H7 (cell line): ENCODE measurements at regions not wholly inside any gene's neighbourhood (a gene's known extent, or its start where the extent isn't known, plus 50 kb on each side); places are given as distances from the start of the nearest gene placed in this dataset.

Source experiments
- DNase-seq: peaks from one replicate; pipeline ENCODE4 v3.0.0; 2012
- H3K27me3 ChIP-seq: 2 replicates; pipeline ENCODE4 v1.6.0; 2011; ENCODE audit warnings: mild to moderate bottlenecking, low read length; ENCODE audit not compliant: control insufficient read depth, insufficient read depth
- H3K36me3 ChIP-seq: replicated peaks from 2 replicates; pipeline ENCODE4 v1.5.1; 2011; ENCODE audit warnings: low read length; ENCODE audit not compliant: control insufficient read depth, insufficient read depth
- H3K4me3 ChIP-seq: 2 replicates; pipeline ENCODE4 v1.5.1; 2011; ENCODE audit warnings: low read depth, mild to moderate bottlenecking, control low read depth, low read length, moderate library complexity; ENCODE audit not compliant: insufficient read depth

DNA sequence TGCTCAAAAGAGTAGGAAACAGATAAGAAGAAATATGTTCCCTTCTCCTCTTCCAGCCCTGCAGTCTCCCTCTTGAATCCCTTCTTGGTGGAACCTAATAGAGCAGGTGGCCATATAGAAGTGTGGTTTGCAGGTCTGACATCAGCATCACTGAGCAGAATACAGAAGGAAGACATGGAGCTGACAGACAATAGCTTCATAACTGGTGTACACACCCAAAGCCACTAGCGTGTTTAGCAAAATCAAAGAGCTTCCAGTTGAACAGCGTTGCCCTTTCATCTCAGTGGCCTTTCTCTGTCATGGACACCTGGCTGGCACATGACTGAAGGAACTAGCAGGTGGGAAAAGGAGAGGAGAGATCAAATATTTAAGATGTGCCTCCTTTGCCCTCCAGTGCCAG lies 245.5 kb downstream of the BAMBI start:
- H3K36me3 ChIP-seq, result no peaks in the 10 kb centered on the region
- H3K27me3 ChIP-seq, result peaks cover 7% of the 10 kb centered on the region; the same call in 1 of the 2 replicates
- DNase-seq, result no peak
- no peak overlapping the region for H3K4me3 ChIP-seq

DNA sequence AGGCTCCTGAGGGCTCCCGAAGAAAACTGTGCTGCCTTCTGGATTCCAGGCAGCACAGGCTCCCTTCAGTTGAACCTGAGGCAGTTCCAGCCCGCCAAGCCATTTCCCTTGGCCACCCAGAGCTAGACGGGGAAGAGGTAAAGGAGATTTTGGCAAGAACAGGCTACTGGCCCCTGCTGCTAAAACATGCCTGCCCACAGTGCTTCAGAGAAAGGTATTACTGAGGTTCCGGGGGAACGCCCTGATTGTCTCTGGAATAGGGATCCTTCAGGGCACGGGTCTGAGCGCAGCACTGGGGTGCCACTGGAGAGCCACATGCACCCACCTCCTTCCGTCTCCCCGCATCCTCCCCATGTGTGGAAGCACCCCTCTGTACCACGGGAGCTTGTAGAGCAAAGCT lies 247.4 kb downstream of the BAMBI start:
- Histone ChIP-seq H3K36me3 (no peaks in the 10 kb centered on the region), H3K4me3 (peak overlapping the region; percentile 27), H3K27me3 (peaks cover 7% of the 10 kb centered on the region; the same call in 1 of the 2 replicates)
- peak; percentile 35 for DNase-seq

DNA sequence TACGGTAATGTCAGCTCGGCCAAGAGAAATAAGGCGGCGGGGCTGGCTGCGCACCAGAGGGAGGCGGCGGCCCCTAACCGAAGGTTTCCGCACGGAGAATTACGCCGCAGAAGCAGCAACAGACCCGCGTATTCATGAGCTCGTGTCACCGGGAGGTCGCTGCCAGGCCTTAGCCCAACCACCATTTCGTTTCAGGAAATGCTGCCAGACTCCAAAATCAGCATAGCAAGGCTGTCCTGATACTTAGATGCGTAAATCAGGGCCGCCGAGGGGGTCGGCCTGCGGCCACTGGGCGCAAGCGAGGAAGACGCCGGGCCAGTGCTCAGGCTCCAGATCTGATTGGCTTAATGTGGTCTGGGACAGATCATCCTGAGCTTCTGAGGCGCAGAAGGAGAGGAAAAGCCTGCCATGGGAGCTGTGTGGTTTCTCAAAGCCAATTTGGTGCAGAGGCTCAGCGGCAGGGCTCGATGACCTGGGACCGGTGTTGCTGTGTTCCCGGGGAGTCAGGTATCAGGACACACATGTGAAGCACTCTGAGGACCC lies 247.9 kb downstream of the BAMBI start:
- Histone ChIP-seq H3K27me3 (peaks cover 7% of the 10 kb centered on the region; the same call in 1 of the 2 replicates), H3K4me3 (peak overlapping the region; percentile 27), H3K36me3 (no peaks in the 10 kb centered on the region)
- DNase-seq, result peak; percentile 72

GRCh38 chr10:28926932-28927331 lies 249.6 kb downstream of the BAMBI start:
- DNase-seq, result no peak
- Histone ChIP-seq H3K4me3 (no peak overlapping the region), H3K27me3 (peaks cover 7% of the 10 kb centered on the region; the same call in 1 of the 2 replicates), H3K36me3 (no peaks in the 10 kb centered on the region)

DNA sequence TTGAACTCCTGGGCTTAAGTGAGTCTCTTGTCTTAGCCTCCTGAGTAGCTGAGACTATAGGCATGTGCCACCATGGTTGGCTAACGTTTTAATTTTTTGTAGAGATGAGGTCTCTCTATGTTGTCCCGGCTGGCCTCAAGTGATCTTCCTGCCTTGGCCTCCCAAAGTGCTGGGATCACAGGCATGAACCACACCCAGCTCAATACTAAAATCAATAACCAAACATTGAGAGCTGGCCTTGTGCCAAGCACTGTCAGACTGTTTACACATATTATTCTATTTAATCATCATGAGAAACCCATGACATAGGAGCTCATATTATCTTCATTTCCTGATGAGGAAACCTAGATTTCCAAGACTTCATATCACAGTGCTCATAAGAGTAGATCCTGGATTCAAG lies 251.2 kb downstream of the BAMBI start:
- no peak for DNase-seq
- Histone ChIP-seq H3K36me3 (no peaks in the 10 kb centered on the region), H3K27me3 (peaks cover 7% of the 10 kb centered on the region; the same call in 1 of the 2 replicates), H3K4me3 (no peak overlapping the region)

DNA sequence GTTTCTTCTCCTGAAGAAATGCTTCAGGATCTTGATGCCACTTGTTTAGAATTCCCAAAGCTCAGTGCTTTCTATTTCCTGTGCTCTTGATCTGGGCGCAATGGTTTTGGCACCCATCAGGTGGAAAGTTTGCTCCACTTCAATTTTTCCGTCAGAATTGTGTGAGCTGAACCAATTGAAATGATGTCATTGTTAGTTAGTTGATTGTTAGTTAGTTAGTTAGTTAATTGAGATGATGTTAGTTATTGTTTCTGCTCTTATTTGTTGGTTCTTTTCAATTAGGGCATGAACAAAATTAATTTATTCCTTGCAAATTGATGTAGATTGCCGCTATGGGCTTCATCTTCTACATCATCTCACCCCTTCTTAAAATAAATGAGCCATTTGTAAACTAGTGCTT lies 252.6 kb downstream of the BAMBI start:
- no peak for DNase-seq
- peaks cover 4% of the 10 kb centered on the region; the same call in 1 of the 2 replicates for H3K27me3 ChIP-seq
- H3K4me3 ChIP-seq, result no peak overlapping the region
- H3K36me3 ChIP-seq, result no peaks in the 10 kb centered on the region

DNA sequence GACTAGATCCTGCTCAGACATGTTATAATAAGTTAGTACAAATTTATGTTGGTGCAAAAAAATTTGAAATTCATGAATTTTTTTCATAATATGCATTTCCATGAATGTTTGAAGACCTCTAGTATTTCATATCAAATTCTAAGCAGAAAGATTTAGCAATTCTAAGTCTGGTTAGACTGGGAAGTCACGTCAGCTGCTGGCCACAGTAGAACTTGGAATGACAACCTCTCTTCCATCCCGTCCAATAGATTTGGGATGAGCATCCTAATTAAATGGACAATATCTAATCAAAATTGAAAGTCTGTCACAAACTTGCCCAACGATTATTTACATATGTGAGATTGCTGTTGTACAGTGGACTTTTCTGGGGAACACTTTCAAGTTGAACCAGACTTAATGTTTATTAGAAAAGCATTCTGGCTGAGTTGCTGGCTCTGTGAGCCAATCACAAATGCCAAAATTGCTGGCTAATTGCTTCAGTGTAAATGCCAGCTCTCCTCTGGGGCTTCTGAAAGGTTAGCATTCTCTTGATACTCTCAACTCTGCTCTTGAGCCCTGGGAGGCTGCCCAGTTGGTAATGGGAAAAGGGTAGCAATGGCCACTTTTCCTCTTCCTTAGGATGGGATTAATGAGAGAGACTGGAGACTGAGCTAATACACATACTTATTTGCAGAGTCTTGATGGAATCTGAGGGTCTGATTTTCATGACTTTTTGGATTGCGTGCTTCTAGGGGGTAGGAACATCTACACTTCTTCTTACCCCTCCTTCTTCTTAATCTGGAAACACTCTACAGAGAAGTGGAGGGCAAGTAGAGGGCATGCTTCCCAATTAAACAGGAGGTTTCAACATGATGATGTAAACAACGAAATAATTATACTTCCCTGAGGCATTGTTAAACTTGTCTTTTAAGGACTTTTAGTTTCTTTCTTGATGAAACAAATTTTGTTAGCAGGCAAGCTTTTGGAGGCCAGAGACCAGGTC lies 253.5 kb downstream of the BAMBI start:
- H3K36me3 ChIP-seq, result no peaks in the 10 kb centered on the region
- H3K27me3 ChIP-seq, result no peaks in the 10 kb centered on the region
- no peak overlapping the region for H3K4me3 ChIP-seq
- no peak for DNase-seq

DNA sequence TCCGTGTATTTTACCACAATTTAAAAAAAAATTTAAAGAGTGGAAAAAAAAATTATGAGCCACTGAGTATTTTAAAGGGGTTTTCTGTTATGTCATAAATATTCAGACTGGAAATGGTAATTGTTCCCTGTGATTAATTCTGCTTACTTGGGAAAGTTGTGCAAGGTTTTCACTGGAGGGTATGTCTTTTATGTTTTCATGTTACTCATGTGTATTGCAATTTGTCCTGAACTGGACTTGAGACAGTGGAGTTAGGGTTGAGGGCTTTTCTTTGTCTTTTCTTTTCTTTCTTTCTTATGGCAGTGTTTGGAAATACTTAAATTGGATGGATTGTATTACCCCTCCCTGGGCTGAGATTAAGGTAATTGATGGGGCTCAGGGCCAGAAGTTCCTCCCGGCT lies 257.7 kb downstream of the BAMBI start:
- no peaks in the 10 kb centered on the region; the same call in 1 of the 2 replicates for H3K27me3 ChIP-seq
- DNase-seq, result no peak

GRCh38 chr10:28937959-28938358 lies 260.6 kb downstream of the BAMBI start:
- no peaks in the 10 kb centered on the region; the same call in 1 of the 2 replicates for H3K27me3 ChIP-seq
- no peaks in the 10 kb centered on the region for H3K36me3 ChIP-seq
- H3K4me3 ChIP-seq, result no peak overlapping the region
- DNase-seq, result no peak

More for the DNA sequence above, 257.7 kb downstream of the BAMBI start:
- Histone ChIP-seq H3K36me3 (no peaks in the 10 kb centered on the region), H3K4me3 (no peak overlapping the region)

- Histone ChIP-seq H3K36me3 (no peaks in the 10 kb centered on the region), H3K4me3 (no peak overlapping the region), H3K27me3 (no peaks in the 10 kb centered on the region; the same call in 1 of the 2 replicates)
- no peak for DNase-seq
Measured at GRCh38 chr10:28938745-28939144, 261.4 kb downstream of the BAMBI start.

GRCh38 chr10:28939281-28940157 lies 262.2 kb downstream of the BAMBI start:
- H3K4me3 ChIP-seq, result peak overlapping the region; percentile 39
- DNase-seq, result peak; percentile 77

GRCh38 chr10:28940158-28940888 lies 263.0 kb downstream of the BAMBI start:
- no peak overlapping the region for H3K4me3 ChIP-seq
- no peaks in the 10 kb centered on the region; the same call in 1 of the 2 replicates for H3K27me3 ChIP-seq
- DNase-seq, result no peak
- H3K36me3 ChIP-seq, result no peaks in the 10 kb centered on the region

More at GRCh38 chr10:28939281-28940157, 262.2 kb downstream of the BAMBI start:
- Histone ChIP-seq H3K27me3 (no peaks in the 10 kb centered on the region; the same call in 1 of the 2 replicates), H3K36me3 (no peaks in the 10 kb centered on the region)

- Histone ChIP-seq H3K27me3 (no peaks in the 10 kb centered on the region; the same call in 1 of the 2 replicates), H3K36me3 (no peaks in the 10 kb centered on the region), H3K4me3 (no peak overlapping the region)
- DNase-seq, result no peak
Measured at GRCh38 chr10:28942012-28942411, 264.7 kb downstream of the BAMBI start.

DNA sequence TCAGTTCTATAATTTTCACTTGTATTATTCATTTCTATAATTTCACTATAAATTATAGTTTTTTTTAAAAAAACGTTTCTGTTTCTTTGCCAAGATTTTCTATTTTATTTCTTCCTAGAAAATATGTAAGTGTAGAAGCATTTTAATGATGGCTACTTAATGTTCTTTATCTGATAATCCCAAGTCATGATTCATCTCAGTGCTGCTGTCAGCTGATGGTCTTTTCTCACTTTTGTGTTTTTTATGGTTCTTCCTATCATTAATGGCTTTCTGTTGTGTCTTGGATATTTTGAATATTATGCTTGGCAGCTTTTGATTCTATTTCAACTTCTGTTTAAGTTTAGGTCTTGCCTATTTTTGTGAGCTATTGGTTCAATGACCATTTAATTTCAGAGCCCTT lies 268.6 kb downstream of the BAMBI start:
- Histone ChIP-seq H3K36me3 (no peaks in the 10 kb centered on the region), H3K27me3 (no peaks in the 10 kb centered on the region), H3K4me3 (no peak overlapping the region)
- DNase-seq, result no peak
